NOMO-1 (cell line): ENCODE measurements at regions not wholly inside any gene's neighbourhood (a gene's known extent, or its start where the extent isn't known, plus 50 kb on each side); places are given as distances from the start of the nearest gene placed in this dataset.
"Not testable (repeated sequence)": the region's sequence is repeated elsewhere in the genome, so short reads cannot be mapped to it uniquely, and the experiment has no call there.

ENCODE experiments used
- DNase-seq, 2 experiments: peaks; one replicate each; lab custom pipeline; 2025; ENCODE audit not compliant: unreplicated experiment in 2 of 2; lab: John Stamatoyannopoulos, UW

GRCh38 chr12:131249246-131250027 is 295.7 kb downstream of the ADGRD1 start:
- no peak for DNase-seq

- DNase-seq: no peak
Observed at GRCh38 chr12:131250028-131250950, 296.6 kb downstream of the ADGRD1 start.

- DNase-seq: no peak
Observed at GRCh38 chr12:131250951-131251315, 297.2 kb downstream of the ADGRD1 start.

- DNase-seq: no peak
Observed at GRCh38 chr12:131251336-131252101, 297.8 kb downstream of the ADGRD1 start.

GRCh38 chr12:131253376-131254026 is 299.8 kb downstream of the ADGRD1 start:
- DNase-seq: no peak

GRCh38 chr12:131254374-131254773 is 300.7 kb downstream of the ADGRD1 start:
- DNase-seq: no peak

GRCh38 chr12:131258398-131258797 is 304.7 kb downstream of the ADGRD1 start:
- no peak for DNase-seq

GRCh38 chr12:131260251-131260905 is 306.7 kb downstream of the ADGRD1 start:
- DNase-seq: no peak

GRCh38 chr12:131260954-131261353 is 307.2 kb downstream of the ADGRD1 start:
- no peak for DNase-seq

- no peak for DNase-seq
Observed at GRCh38 chr12:131261906-131262305, 308.2 kb downstream of the ADGRD1 start.

GRCh38 chr12:131263626-131264025 is 309.9 kb downstream of the ADGRD1 start:
- DNase-seq: no peak

GRCh38 chr12:131264635-131265034 is 310.9 kb downstream of the ADGRD1 start:
- DNase-seq: no peak

GRCh38 chr12:131266591-131267467 is 313.1 kb downstream of the ADGRD1 start:
- no peak for DNase-seq

GRCh38 chr12:131267576-131267975 is 313.9 kb downstream of the ADGRD1 start:
- DNase-seq: no peak

- DNase-seq: not testable (repeated sequence)
Observed at GRCh38 chr12:131268123-131268522, 314.4 kb downstream of the ADGRD1 start.

- not testable (repeated sequence) for DNase-seq
Observed at GRCh38 chr12:131268571-131268970, 314.9 kb downstream of the ADGRD1 start.

GRCh38 chr12:131269551-131269950 is 315.8 kb downstream of the ADGRD1 start:
- DNase-seq: no peak

GRCh38 chr12:131269977-131270376 is 316.3 kb downstream of the ADGRD1 start:
- DNase-seq: not testable (repeated sequence)

GRCh38 chr12:131271724-131272123 is 318.0 kb downstream of the ADGRD1 start:
- DNase-seq: no peak
